ENCODE measurements at regions not wholly inside any gene's neighbourhood (a gene's known extent, or its start where the extent isn't known, plus 50 kb on each side); places are given as distances from the start of the nearest gene placed in this dataset.
"Not testable (repeated sequence)": the region's sequence is repeated elsewhere in the genome, so short reads cannot be mapped to it uniquely, and the experiment has no call there.

DNA sequence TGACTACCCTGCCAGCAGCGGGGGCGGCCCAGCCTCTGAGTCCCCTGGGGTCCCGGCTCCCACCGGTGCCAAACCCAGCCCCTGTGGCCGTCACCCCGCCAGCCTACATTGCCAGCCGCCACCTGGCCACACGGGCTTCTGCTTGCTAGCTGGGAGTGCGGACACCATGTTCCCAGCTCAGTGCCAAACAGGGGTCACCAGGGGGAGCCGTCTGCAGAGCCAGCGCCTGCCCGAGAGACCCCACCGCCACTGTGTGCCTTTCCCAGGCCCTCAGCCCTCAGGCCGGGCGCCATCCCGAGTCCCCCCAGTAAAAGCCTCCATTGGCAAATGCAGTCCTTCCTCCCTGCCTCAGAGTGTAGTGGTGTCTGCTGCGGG, 3026.8 kb upstream of the TEKT4 start:
- H3K27ac ChIP-seq; DNase-seq; H3K4me3 ChIP-seq (ENCODE audit: low read depth, low read length); in situ Hi-C loops (cut with HindIII; ENCODE audit: low pct_ligation_motif_present, low sequenced_read_pairs); H3K36me3 ChIP-seq (replicated peaks); H3K27me3 ChIP-seq (replicated peaks): not testable (repeated sequence)

DNA sequence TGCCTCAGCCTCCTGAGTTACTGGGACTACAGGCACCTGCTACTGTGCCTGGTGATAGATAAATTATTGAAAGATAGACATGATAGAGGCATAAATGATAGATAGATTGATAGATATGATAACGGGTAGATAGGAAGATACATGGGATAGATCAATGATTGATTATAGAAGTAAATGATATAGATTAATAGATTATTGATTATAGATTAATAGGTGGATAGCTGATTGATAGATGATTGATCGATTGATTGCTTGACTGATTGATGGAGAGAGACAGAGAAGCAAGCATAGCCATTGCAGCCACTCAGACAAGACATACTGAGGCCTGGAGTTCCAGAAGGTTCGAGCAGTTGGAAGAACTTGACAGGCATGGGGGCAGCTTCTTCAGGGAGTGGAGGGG, 3024.8 kb upstream of the TEKT4 start:
- H3K4me3 ChIP-seq (ENCODE audit: low read depth, low read length); H3K36me3 ChIP-seq (replicated peaks); in situ Hi-C loops (cut with HindIII; ENCODE audit: low pct_ligation_motif_present, low sequenced_read_pairs); H3K27ac ChIP-seq; H3K27me3 ChIP-seq (replicated peaks); DNase-seq: not testable (repeated sequence)

DNA sequence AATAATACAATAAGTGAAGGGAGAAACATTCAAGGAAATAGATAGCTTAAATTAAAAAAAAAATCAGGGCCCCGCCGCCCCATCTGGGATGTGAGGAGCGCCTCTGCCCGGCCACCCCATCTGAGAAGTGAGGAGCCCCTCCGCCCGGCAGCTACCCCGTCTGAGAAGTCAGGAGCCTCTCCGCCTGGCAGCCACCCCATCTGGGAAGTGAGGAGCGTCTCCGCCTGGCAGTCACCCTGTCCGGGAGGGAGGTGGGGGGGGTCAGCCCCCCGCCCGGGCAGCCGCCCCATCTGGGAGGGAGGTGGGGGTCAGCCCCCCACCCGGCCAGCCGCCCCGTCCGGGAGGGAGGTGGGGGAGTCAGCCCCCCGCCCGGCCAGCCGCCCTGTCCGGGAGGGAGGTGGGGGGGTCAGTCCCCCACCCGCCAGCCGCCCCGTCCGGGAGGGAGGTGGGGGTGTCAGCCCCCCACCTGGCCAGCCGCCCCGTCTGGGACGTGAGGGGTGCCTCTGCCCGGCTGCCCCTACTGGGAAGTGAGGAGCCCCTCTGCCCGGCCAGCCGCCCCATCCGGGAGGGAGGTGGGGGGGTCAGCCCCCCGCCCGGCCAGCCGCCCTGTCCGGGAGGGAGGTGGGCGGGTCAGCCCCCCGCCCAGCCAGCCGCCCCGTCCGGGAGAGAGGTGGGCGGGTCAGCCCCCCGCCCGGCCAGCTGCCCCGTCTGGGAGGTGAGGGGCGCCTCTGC, 3019.4 kb upstream of the TEKT4 start:
- H3K36me3 ChIP-seq (replicated peaks); H3K27me3 ChIP-seq (replicated peaks); H3K27ac ChIP-seq; in situ Hi-C loops (cut with HindIII; ENCODE audit: low pct_ligation_motif_present, low sequenced_read_pairs); H3K4me3 ChIP-seq (ENCODE audit: low read depth, low read length); DNase-seq: not testable (repeated sequence)

DNA sequence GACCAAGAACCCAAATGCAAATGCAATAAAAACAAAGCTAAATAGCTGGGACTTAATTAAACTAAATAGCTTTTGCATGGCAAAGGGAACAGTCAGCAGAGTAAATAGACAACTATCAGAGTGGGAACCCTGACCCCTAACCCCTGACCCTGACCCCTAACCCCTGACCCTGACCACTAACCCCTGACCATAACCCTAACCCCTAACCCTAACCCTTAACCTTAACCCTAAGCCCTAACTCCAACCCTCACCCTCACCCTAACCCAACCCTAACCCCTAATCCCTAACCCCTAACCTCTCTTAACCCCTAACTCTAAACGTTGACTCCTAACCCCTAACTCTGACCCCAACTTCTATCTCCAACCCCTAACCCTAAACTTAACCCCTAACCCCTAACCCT, 3014.3 kb upstream of the TEKT4 start:
- H3K36me3 ChIP-seq (replicated peaks); DNase-seq; H3K27ac ChIP-seq; H3K4me3 ChIP-seq (ENCODE audit: low read depth, low read length); in situ Hi-C loops (cut with HindIII; ENCODE audit: low pct_ligation_motif_present, low sequenced_read_pairs); H3K27me3 ChIP-seq (replicated peaks): not testable (repeated sequence)

DNA sequence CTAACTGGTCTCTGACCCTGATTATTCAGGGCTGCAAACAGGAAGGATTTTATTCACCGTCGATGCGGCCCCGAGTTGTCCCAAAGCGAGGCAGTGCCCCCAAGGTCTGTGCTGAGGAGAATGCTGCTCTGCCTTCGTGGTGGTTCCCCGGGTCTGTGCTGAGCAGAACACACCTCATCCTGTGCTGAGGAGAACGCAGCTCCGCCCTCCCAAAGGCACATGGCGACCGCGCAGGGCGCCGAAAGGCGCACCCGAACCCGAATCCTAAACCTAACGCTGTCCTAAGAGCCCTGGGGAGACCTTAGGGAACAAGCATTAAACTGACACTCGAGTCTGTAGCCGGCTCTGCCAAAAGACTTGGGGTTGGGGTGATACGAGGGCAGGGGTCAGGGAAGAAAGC, 3013.5 kb upstream of the TEKT4 start:
- DNase-seq; H3K36me3 ChIP-seq (replicated peaks); H3K27ac ChIP-seq; in situ Hi-C loops (cut with HindIII; ENCODE audit: low pct_ligation_motif_present, low sequenced_read_pairs); H3K27me3 ChIP-seq (replicated peaks); H3K4me3 ChIP-seq (ENCODE audit: low read depth, low read length): not testable (repeated sequence)

DNA sequence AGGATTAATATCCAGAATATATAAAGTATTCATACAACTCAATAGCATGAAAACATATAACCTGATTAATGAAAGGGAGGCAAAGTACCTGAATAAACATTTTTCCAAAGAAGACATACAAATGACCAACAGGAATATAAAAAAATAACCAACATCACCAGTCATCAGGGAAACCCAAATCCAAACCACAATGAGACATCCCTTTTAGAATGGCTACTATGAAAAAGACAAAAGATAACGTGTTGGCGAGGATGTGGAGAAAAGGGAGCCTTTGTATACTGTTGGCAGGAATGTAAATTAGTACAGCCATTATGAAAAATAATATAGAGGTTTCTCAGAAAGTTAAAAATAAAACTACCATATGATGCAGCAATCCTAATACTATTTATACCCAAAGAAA, 2999.5 kb upstream of the TEKT4 start:
- in situ Hi-C loops (cut with HindIII; ENCODE audit: low pct_ligation_motif_present, low sequenced_read_pairs); H3K4me3 ChIP-seq (ENCODE audit: low read depth, low read length); H3K36me3 ChIP-seq (replicated peaks); H3K27ac ChIP-seq; DNase-seq; H3K27me3 ChIP-seq (replicated peaks): not testable (repeated sequence)

DNA sequence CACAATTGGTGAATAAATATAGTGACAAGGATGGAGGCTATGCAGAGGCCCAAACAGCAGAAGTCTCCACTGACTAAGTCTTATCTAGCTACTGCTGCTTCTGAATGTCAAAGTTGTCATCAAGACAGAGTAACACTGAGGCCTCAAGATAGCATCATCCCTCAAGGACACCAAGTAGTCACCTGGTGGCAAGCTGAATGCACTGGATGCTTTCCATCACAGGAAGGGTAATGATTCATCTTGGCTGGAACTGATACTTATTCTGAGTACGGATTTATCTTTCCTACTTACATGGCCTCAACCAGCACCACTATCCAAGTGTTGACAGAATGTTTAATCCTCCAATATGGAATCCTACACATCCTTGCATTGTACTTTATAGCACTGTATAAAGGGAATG, 2997.8 kb upstream of the TEKT4 start:
- H3K4me3 ChIP-seq (ENCODE audit: low read depth, low read length); H3K27me3 ChIP-seq (replicated peaks); H3K36me3 ChIP-seq (replicated peaks); H3K27ac ChIP-seq; in situ Hi-C loops (cut with HindIII; ENCODE audit: low pct_ligation_motif_present, low sequenced_read_pairs); DNase-seq: not testable (repeated sequence)

DNA sequence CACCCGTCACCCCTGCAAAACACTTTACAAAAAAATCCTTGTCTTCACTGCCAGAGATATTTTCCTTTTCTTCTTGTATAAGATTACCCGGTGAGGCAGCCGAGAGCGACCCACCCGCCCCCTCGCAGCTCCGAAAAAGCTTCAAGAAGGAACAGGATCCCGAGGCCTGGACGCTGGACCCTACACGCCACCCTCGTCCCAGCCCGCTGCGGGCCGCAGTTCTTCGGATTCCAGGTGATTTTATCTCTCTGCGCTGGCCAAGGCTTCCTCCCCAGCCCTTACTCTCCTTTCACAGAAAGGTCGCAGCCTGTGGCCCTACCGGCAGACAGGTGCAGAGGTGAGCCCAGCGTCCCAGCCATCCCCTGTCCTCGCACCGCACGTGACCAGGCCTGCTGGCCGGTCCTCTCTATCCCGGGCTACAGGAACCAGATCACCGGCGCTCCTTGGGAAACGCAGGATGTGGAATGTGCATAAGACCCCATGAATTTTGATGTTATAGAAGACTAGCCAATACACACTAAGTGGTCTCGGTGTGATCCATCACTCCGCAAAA, 2993.5 kb upstream of the TEKT4 start:
- in situ Hi-C loops (cut with HindIII; ENCODE audit: low pct_ligation_motif_present, low sequenced_read_pairs); H3K27me3 ChIP-seq (replicated peaks); H3K27ac ChIP-seq; H3K4me3 ChIP-seq (ENCODE audit: low read depth, low read length); H3K36me3 ChIP-seq (replicated peaks); DNase-seq: not testable (repeated sequence)

DNA sequence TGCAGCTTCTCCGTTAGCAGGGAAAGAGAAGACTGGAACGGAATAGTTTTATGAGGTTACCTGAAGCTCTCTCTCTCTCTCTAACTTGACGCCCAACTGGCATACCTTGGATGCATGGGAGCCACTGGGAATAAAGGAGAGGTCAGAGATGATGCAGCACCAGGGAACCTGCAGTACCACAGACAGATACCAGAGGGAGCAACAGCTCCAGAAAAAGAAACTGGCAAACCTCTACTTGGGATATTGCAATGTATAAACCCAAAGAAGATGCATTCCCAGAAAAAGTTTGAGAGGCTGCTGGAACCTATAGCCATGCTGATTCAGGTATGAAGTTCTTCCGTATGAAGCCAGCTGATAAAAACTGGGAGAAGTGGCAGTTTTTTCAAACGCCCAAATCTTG, 2976.1 kb upstream of the TEKT4 start:
- H3K36me3 ChIP-seq (replicated peaks); H3K4me3 ChIP-seq (ENCODE audit: low read depth, low read length); H3K27me3 ChIP-seq (replicated peaks); in situ Hi-C loops (cut with HindIII; ENCODE audit: low pct_ligation_motif_present, low sequenced_read_pairs); DNase-seq; H3K27ac ChIP-seq: not testable (repeated sequence)
- TF ChIP-seq, protein P1, sequence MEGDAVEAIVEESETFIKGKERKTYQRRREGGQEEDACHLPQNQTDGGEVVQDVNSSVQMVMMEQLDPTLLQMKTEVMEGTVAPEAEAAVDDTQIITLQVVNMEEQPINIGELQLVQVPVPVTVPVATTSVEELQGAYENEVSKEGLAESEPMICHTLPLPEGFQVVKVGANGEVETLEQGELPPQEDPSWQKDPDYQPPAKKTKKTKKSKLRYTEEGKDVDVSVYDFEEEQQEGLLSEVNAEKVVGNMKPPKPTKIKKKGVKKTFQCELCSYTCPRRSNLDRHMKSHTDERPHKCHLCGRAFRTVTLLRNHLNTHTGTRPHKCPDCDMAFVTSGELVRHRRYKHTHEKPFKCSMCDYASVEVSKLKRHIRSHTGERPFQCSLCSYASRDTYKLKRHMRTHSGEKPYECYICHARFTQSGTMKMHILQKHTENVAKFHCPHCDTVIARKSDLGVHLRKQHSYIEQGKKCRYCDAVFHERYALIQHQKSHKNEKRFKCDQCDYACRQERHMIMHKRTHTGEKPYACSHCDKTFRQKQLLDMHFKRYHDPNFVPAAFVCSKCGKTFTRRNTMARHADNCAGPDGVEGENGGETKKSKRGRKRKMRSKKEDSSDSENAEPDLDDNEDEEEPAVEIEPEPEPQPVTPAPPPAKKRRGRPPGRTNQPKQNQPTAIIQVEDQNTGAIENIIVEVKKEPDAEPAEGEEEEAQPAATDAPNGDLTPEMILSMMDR (IDR thresholded peaks at IDR 0.05; ENCODE audit: low read depth, low read length, missing control alignments): peak; percentile 35

DNA sequence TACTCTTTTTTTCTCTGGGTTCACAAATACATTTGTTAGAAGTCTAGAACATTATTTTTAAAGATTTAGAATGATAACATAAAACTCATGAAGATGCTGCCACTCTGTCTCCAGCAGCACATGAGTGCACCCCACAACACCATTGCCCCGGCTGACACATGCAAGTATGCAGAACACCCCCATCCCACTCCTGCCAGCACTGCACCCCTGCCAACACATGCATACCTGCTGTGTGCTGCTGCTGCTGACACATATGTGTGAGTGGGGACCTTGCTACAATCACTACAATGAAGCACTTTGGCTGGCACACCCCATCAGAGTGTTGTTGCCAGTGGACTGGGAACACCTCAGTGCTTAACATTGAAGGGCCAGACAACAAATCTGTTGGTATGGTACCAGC, 2953.6 kb upstream of the TEKT4 start:
- H3K4me3 ChIP-seq (ENCODE audit: low read depth, low read length); in situ Hi-C loops (cut with HindIII; ENCODE audit: low pct_ligation_motif_present, low sequenced_read_pairs); H3K27ac ChIP-seq; DNase-seq; H3K36me3 ChIP-seq (replicated peaks); H3K27me3 ChIP-seq (replicated peaks): not testable (repeated sequence)
